OCI-LY1 (cell line): ENCODE measurements at regions not wholly inside any gene's neighbourhood (a gene's known extent, or its start where the extent isn't known, plus 50 kb on each side); places are given as distances from the start of the nearest gene placed in this dataset.

Source experiments
- H2AFZ ChIP-seq: fragments of 200-600 bp; sonication (generic), shearing (Covaris generic); 2 replicates; pipeline ENCODE4 v1.6.0; 2014; ENCODE audit warnings: antibody characterized with exemption, mild to moderate bottlenecking, low read length
- H3F3A ChIP-seq: fragments of 200-600 bp; sonication (generic), shearing (Covaris generic); 2 replicates; pipeline ENCODE4 v1.6.0; 2014; ENCODE audit warnings: mild to moderate bottlenecking, antibody characterized with exemption, low read length, moderate library complexity; ENCODE audit not compliant: insufficient read depth
- H3K27ac ChIP-seq: fragments of 200-600 bp; sonication (generic); 2 replicates; pipeline ENCODE4 v1.5.1; 2014; ENCODE audit warnings: low read length, mixed run types, mild to moderate bottlenecking, low read depth; ENCODE audit not compliant: poor library complexity, severe bottlenecking
- H3K27me3 ChIP-seq: fragments of 200-600 bp; sonication (generic); 2 replicates; pipeline ENCODE4 v1.6.0; 2014; ENCODE audit warnings: antibody characterized with exemption, mild to moderate bottlenecking, low read length, moderate library complexity; ENCODE audit not compliant: insufficient read depth
- H3K36me3 ChIP-seq: fragments of 200-600 bp; sonication (generic); 2 replicates; pipeline ENCODE4 v1.6.1; 2014; ENCODE audit warnings: mild to moderate bottlenecking, antibody characterized with exemption, low read length, moderate library complexity, mixed read lengths; ENCODE audit not compliant: insufficient read depth
- H3K4me1 ChIP-seq: fragments of 200-600 bp; sonication (generic); 2 replicates; pipeline ENCODE4 v1.5.1; 2014; ENCODE audit warnings: mild to moderate bottlenecking, low read length, moderate library complexity; ENCODE audit not compliant: insufficient read depth, severe bottlenecking
- H3K4me2 ChIP-seq: fragments of 200-600 bp; sonication (generic), shearing (Covaris generic); 2 replicates; pipeline ENCODE4 v1.6.1; 2014; ENCODE audit warnings: low read length
- H3K4me3 ChIP-seq: fragments of 200-600 bp; sonication (generic); 2 replicates; pipeline ENCODE4 v1.5.1; 2014; ENCODE audit warnings: low read length, low read depth, mild to moderate bottlenecking, mixed read lengths; ENCODE audit not compliant: poor library complexity, severe bottlenecking
- H3K79me2 ChIP-seq: fragments of 200-600 bp; shearing (Covaris generic); 2 replicates; pipeline ENCODE4 v1.6.1; 2016; ENCODE audit warnings: mixed run types, low read length, mixed read lengths; ENCODE audit not compliant: insufficient read depth
- H3K9ac ChIP-seq: fragments of 200-600 bp; sonication (generic), shearing (Covaris generic); 2 replicates; pipeline ENCODE4 v1.6.1; 2014; ENCODE audit warnings: mild to moderate bottlenecking, low read length, mixed read lengths
- H3K9me2 ChIP-seq: fragments of 200-600 bp; sonication (generic), shearing (Covaris generic); 2 replicates; pipeline ENCODE4 v1.6.1; 2014; ENCODE audit warnings: low read depth, mild to moderate bottlenecking, low read length, mixed read lengths
- H3K9me3 ChIP-seq: fragments of 200-600 bp; shearing (Covaris generic); 2 replicates; pipeline ENCODE4 v1.6.1; 2014; ENCODE audit warnings: low read length, mixed read lengths
- H4K20me1 ChIP-seq: fragments of 200-600 bp; sonication (generic), shearing (Covaris generic); 2 replicates; pipeline ENCODE4 v1.6.0; 2016; ENCODE audit warnings: mild to moderate bottlenecking, low read length; ENCODE audit not compliant: insufficient read depth
- EZH2 ChIP-seq: fragments of 200-600 bp; sonication (generic), shearing (Covaris generic); IDR thresholded peaks from 2 replicates; pipeline ENCODE4 v1.8.0; 2017; ENCODE audit warnings: borderline replicate concordance, mixed run types, mild to moderate bottlenecking, antibody characterized with exemption, low read length, moderate library complexity, mixed read lengths
- TF ChIP-seq, protein P1 (sequence below): fragments of 200-600 bp; sonication (generic), shearing (Covaris generic); IDR thresholded peaks from 2 replicates; pipeline ENCODE4 v1.5.1; 2017; ENCODE audit warnings: mild to moderate bottlenecking, antibody characterized with exemption, low read length, moderate library complexity, mixed read lengths

DNA sequence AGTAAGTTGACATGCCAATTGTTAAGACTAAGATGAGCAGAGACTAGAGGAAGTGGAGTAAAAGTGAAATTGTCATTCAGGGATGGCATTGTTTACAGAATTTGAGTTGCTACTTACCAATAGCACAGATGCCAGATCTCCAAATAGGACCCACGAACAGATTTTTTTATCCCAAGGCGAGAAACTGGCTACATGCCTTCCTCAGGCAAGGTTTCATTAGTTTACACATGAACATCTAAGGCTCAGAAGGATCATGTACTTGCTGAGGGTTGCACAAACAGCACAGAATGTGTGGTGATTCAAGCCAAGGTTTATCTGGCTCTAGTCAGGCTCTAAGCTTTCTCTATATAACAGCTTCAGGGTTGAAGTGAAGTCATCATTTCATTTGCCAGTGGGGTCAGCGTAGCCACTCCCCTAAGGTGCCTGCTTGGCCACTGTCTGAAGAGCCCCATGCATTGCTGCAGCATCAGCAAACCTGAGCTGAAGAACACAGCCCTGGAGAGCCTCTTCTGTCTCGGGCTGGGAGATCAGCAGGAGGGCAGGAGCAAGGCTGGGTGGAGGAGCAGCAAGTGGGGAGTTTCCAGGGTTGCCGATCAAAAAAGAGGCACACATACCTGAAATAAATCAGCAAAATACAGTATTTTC is 193.0 kb upstream of the LCORL start:
- no peaks in the 10 kb centered on the region for H3F3A ChIP-seq
- H3K9me3 ChIP-seq = no peaks in the 10 kb centered on the region
- no peak overlapping the region for H3K27ac ChIP-seq
- no peaks in the 10 kb centered on the region for H3K27me3 ChIP-seq
- H3K4me2 ChIP-seq = no peak overlapping the region
- no peak overlapping the region for H3K4me3 ChIP-seq
- no peaks in the 10 kb centered on the region for H3K36me3 ChIP-seq
- no peaks in the 10 kb centered on the region for H3K9me2 ChIP-seq
- H3K4me1 ChIP-seq = no peaks in the 10 kb centered on the region
- H3K9ac ChIP-seq = no peak overlapping the region
- no peak overlapping the region for H2AFZ ChIP-seq
- H3K79me2 ChIP-seq = no peaks in the 10 kb centered on the region
- no peaks in the 10 kb centered on the region for H4K20me1 ChIP-seq
- TF ChIP-seq EZH2 = no peak
- TF ChIP-seq, protein P1, sequence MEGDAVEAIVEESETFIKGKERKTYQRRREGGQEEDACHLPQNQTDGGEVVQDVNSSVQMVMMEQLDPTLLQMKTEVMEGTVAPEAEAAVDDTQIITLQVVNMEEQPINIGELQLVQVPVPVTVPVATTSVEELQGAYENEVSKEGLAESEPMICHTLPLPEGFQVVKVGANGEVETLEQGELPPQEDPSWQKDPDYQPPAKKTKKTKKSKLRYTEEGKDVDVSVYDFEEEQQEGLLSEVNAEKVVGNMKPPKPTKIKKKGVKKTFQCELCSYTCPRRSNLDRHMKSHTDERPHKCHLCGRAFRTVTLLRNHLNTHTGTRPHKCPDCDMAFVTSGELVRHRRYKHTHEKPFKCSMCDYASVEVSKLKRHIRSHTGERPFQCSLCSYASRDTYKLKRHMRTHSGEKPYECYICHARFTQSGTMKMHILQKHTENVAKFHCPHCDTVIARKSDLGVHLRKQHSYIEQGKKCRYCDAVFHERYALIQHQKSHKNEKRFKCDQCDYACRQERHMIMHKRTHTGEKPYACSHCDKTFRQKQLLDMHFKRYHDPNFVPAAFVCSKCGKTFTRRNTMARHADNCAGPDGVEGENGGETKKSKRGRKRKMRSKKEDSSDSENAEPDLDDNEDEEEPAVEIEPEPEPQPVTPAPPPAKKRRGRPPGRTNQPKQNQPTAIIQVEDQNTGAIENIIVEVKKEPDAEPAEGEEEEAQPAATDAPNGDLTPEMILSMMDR = no peak

DNA sequence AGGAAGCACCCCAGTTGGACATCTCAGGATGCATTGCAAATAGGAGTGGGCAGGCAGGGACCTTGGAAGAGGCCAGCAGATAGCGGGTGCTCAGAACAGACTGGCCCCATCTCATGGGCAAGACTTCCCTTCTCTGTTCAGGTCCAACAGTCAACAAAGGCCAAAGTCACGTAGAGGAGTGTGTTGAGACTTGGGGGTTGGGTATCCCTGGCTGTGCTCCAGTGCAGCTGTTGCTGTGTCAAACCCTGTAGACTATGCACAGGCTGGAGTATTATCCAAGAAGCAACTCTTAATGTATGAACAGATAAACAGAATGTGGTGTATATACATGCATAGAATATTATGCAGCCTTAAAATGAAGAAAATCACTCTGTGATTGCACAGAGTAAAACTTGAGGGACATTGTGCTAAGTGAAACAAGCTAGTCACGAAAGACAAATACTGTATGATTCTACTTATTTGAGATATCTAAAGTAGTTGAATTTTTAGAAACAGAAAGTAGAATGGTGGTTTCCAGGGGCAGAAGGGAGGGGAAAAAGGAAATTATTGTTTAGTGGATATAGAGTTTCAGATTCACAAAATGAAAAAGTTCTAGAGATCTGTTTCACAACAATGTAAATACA is 192.1 kb upstream of the LCORL start:
- Histone ChIP-seq H3K9me2 (no peaks in the 10 kb centered on the region), H3K4me2 (no peak overlapping the region), H3K4me3 (no peak overlapping the region)

DNA sequence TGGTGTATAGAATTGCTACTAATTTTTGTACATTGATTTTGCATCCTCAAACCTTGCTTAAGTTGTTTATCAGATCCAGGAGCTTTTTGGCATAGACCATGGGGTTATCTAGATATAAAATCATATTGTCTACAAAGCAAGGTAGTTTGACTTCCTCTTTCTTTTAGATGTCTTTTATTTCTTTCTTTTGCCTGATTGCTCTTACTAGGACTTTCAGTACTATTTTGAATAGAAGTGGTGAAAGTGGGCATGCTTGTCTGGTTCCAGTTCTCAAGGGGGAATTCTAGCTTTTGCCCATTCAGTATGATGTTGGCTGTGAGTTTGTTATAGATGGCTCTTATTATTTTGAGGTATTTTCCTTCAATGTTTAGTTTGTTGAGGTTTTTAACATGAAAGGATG is 187.9 kb upstream of the LCORL start:
- no peaks in the 10 kb centered on the region for H4K20me1 ChIP-seq
- no peaks in the 10 kb centered on the region for H3K9me2 ChIP-seq
- H3K4me1 ChIP-seq = no peaks in the 10 kb centered on the region
- H3K27me3 ChIP-seq = no peaks in the 10 kb centered on the region
- no peak overlapping the region for H3K27ac ChIP-seq
- H3F3A ChIP-seq = no peaks in the 10 kb centered on the region
- H3K9ac ChIP-seq = no peak overlapping the region
- no peak overlapping the region for H3K4me2 ChIP-seq
- TF ChIP-seq EZH2 = no peak
- TF ChIP-seq, protein P1 = no peak
- H3K79me2 ChIP-seq = no peaks in the 10 kb centered on the region
- no peaks in the 10 kb centered on the region for H3K9me3 ChIP-seq
- H2AFZ ChIP-seq = no peak overlapping the region
- no peaks in the 10 kb centered on the region for H3K36me3 ChIP-seq
- no peak overlapping the region for H3K4me3 ChIP-seq

More for the DNA sequence above, 192.1 kb upstream of the LCORL start:
- Histone ChIP-seq H4K20me1 (no peaks in the 10 kb centered on the region), H3K79me2 (no peaks in the 10 kb centered on the region), H3K27ac (no peak overlapping the region), H2AFZ (no peak overlapping the region), H3F3A (no peaks in the 10 kb centered on the region), H3K9ac (no peak overlapping the region), H3K4me1 (no peaks in the 10 kb centered on the region), H3K36me3 (no peaks in the 10 kb centered on the region), H3K27me3 (no peaks in the 10 kb centered on the region), H3K9me3 (no peaks in the 10 kb centered on the region)
- TF ChIP-seq, protein P1 = no peak
- TF ChIP-seq EZH2 = no peak
